WI38 (cell line): ENCODE measurements at regions not wholly inside any gene's neighbourhood (a gene's known extent, or its start where the extent isn't known, plus 50 kb on each side); places are given as distances from the start of the nearest gene placed in this dataset.
"Not testable (repeated sequence)": the region's sequence is repeated elsewhere in the genome, so short reads cannot be mapped to it uniquely, and the experiment has no call there.

Source experiments
- H3K4me3 ChIP-seq: 2 replicates; pipeline ENCODE4 v1.5.1; 2011; ENCODE audit warnings: low read depth, mild to moderate bottlenecking, control low read depth, low read length
- TF ChIP-seq, protein P1 (sequence below): IDR thresholded peaks from 2 replicates; pipeline ENCODE4 v1.5.1; 2012; ENCODE audit warnings: low read depth, mild to moderate bottlenecking, control low read depth, low read length

DNA sequence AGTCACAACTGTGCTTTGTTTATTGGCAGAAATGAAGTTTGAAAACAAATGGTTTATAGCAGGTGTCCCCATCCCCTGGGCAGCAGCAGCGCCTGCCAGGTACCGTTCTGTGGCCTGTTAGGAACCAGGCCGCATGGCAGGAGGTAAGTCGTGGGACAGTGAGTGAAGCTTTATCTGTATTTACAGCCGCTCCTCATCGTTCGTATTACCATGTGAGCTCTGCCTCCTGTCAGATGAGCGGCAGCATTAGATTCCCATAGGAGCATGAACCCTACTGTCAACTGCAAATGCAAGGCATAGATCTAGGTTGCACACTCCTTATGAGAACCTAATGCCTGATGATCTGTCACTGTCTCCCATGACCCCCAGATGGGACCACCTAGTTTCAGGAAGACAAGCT lies 63.4 kb upstream of the SOD1 start:
- TF ChIP-seq, protein P1, sequence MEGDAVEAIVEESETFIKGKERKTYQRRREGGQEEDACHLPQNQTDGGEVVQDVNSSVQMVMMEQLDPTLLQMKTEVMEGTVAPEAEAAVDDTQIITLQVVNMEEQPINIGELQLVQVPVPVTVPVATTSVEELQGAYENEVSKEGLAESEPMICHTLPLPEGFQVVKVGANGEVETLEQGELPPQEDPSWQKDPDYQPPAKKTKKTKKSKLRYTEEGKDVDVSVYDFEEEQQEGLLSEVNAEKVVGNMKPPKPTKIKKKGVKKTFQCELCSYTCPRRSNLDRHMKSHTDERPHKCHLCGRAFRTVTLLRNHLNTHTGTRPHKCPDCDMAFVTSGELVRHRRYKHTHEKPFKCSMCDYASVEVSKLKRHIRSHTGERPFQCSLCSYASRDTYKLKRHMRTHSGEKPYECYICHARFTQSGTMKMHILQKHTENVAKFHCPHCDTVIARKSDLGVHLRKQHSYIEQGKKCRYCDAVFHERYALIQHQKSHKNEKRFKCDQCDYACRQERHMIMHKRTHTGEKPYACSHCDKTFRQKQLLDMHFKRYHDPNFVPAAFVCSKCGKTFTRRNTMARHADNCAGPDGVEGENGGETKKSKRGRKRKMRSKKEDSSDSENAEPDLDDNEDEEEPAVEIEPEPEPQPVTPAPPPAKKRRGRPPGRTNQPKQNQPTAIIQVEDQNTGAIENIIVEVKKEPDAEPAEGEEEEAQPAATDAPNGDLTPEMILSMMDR = no peak

DNA sequence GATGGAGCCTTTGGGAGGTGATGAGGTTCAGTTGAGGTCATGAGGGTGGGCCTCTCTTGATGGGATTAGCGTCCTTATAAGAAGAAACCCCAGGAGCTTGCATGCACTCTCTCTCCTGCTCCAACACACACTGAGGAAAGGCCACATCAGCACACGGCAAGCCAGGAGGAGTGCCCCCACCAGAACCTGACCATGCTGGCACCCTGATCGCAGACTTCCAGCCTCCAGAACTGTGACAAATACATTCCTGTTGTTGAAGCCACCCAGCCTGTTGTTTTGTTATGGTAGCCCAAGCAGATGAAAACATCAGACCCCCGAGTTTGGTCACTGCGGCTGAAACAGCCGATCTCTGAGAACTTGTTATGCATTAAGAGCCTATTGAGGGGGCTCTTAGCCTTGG lies 64.8 kb upstream of the SOD1 start:
- H3K4me3 ChIP-seq = no peak overlapping the region
- TF ChIP-seq, protein P1 = no peak

More for the DNA sequence above, 63.4 kb upstream of the SOD1 start:
- H3K4me3 ChIP-seq = no peak overlapping the region

DNA sequence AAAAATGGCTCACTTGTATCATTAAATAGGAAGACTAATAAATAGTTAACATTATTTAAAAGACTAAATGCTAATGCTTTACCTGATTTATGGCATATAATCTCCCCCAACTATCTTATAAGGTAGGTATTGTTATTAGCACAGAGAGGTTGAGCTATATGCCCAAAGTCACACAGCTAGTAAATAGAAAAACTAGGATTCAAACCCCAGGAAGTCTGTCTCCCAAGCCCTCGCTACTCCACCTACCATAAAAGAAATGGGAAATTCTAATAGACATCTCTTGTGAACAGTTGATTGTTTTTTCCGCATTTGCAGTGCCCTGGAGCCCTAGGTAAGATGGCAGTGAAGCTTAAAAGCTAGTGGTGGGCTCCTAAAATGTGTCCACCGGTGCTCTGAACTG lies 65.2 kb upstream of the SOD1 start:
- TF ChIP-seq, protein P1 = no peak
- no peak overlapping the region for H3K4me3 ChIP-seq

DNA sequence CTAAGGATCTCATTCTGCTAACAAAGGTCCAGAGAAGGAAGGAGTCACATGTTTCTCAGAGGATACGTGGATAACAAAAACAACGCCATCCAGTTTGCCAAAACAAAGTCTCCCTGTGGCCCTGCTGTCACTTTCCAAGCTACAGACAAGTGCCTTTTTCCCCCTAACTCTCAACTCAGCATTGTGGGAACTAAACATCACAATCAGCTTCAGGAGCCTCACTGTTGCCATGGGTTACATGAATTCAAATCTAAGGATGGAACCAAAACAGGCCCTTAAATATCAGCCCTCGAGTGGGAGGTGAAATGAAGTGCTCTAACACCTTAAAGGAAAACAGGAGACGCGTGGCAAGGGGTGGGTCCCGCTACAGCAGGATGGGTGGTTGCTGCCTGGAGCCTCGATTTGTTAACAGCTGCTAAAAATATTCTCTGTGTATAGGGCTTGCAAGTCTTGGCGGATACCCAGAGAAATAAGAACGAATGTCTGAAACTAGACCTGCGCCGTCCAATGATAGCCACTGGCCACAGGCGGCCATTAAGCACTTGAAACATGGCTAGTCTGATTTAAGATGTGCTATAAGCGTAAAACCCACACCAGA lies 66.4 kb upstream of the SOD1 start:
- TF ChIP-seq, protein P1 = no peak
- H3K4me3 ChIP-seq = no peak overlapping the region

DNA sequence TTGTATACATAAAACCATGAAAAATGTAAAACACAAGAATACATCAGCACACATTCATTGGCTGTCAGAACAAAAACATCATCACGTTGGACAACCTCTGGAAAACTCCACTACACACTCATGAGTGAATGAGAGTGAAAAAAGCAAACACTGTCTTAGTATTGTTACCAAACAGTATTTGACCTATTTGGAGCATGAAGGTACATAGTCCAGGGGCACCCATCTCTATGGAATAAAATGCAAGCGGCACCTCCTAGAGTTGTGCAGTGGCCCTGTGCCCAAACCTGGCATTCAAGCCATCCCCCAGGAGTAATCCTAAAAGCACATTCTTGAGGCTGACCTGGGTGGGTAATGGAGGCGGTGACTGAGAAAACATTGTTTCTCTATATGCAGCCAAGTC lies 67.0 kb upstream of the SOD1 start:
- H3K4me3 ChIP-seq = no peak overlapping the region
- TF ChIP-seq, protein P1 = no peak

DNA sequence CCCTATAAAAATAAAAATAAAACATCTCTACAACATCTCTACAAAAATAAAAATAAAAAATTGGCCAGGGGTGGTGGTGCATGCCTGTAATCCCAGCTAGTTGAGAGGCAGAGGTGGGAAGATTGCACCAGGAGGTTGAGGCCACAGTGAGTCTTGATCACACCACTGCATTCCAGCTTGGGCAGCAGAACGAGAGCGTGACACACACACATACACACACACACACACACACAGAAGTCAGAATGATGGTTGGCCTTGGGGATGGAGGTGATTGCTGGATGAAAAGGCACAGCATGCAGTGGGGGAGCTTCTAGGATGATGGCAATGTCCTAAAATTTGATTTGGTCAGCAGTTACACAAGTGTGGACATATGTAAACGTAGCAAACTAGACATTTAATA lies 69.7 kb upstream of the SOD1 start:
- no peak overlapping the region for H3K4me3 ChIP-seq
- TF ChIP-seq, protein P1 = no peak

DNA sequence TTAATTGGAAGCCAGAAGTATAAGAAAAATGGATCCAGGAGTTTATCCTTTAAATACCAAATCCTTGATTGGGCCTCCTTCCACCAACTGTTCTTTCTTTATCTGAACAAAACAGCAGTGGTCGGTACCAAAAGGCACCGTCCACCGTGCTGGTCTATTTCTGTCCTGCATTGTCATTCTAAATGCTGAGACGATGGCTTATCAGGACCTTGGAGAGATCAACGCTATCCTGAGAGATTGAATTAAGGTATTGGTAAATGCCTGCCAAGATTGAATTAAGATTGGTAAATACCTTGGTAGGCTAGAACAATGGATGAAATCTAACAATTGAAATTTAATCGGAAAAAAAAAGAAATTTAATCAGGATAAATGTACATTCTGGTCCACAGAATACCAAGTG lies 73.4 kb upstream of the SOD1 start:
- no peak overlapping the region for H3K4me3 ChIP-seq
- TF ChIP-seq, protein P1 = no peak

DNA sequence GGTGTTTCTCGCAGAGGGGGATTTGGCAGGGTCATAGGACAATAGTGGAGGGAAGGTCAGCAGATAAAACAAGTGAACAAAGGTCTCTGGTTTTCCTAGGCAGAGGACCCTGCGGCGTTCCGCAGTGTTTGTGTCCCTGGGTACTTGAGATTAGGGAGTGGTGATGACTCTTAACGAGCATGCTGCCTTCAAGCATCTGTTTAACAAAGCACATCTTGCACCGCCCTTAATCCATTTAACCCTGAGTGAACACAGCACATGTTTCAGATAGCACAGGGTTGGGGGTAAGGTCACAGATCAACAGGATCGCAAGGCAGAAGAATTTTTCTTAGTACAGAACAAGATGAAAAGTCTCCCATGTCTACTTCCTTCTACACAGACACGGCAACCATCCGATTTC lies 75.6 kb upstream of the SOD1 start:
- H3K4me3 ChIP-seq = not testable (repeated sequence)
